Endothelial cell of umbilical vein (primary cell): ENCODE measurements at regions not wholly inside any gene's neighbourhood (a gene's known extent, or its start where the extent isn't known, plus 50 kb on each side); places are given as distances from the start of the nearest gene placed in this dataset.

Experiments used
- BruUV-seq: library from RNA; stranded (reverse); fragments of 400-500 nt; replicated peaks from 2 replicates; lab custom pipeline; 2021; lab: Mats Ljungman, UMichigan
- CTCF ChIA-PET: fragments of 300-600, 350-600 bp; sonication (Branson Sonifier 250); formaldehyde crosslinking; loops from one replicate; lab custom pipeline; 2021; ENCODE audit warnings: antibody characterized with exemption, inconsistent platforms; lab: Charles Lee
- POLR2A ChIA-PET: fragments of 300-600, 350-600 bp; sonication (Branson Sonifier 250); formaldehyde crosslinking; loops from one replicate; lab custom pipeline; 2021; ENCODE audit warnings: antibody characterized with exemption, inconsistent platforms; lab: Charles Lee
- DNase-seq: peaks from one replicate; pipeline ENCODE4 v3.0.0-alpha.2; 2011; ENCODE audit warnings: low read depth, low spot score
- FAIRE-seq: peaks from 2 replicates; lab custom pipeline; 2011; peaks lifted over from hg19 to GRCh38; lab: Jason Lieb, UNC
- H2AFZ ChIP-seq: 2 replicates; pipeline ENCODE4 v1.6.0; 2012; ENCODE audit warnings: low read depth, low read length, control low read depth, inconsistent platforms
- H3K27ac ChIP-seq: 2 replicates; pipeline ENCODE4 v1.5.1; 2011; ENCODE audit warnings: low read depth, mild to moderate bottlenecking, control low read depth, low read length, moderate library complexity; ENCODE audit not compliant: insufficient read depth
- H3K27me3 ChIP-seq, 2 experiments: 2 replicates each; pipeline versions ENCODE4 v1.6.0 to v1.6.1; 2011; ENCODE audit warnings: low read length in 2 of 2, mixed read lengths in 1 of 2; ENCODE audit not compliant: control insufficient read depth in 2 of 2, insufficient read depth in 2 of 2
- H3K36me3 ChIP-seq, 2 experiments: 2 replicates in 1 of 2; 3 replicates in 1 of 2; pipeline ENCODE4 v1.5.1; 2011; ENCODE audit warnings: low read length in 2 of 2, mild to moderate bottlenecking in 1 of 2, moderate library complexity in 1 of 2; ENCODE audit not compliant: control insufficient read depth in 2 of 2, insufficient read depth in 2 of 2; ENCODE audit errors: extremely low read depth in 1 of 2
- H3K4me1 ChIP-seq: 3 replicates; pipeline ENCODE4 v1.5.1; 2011; ENCODE audit warnings: mild to moderate bottlenecking, low read length; ENCODE audit not compliant: control insufficient read depth, insufficient read depth; ENCODE audit errors: extremely low read depth
- H3K4me2 ChIP-seq: 2 replicates; pipeline ENCODE4 v1.6.1; 2011; ENCODE audit warnings: low read length, control low read depth, mixed read lengths; ENCODE audit not compliant: insufficient read depth
- H3K4me3 ChIP-seq, 3 experiments: fragments of 200-600 bp in 1 of 3; sonication (generic), shearing (Covaris generic) in 1 of 3; replicated peaks in 1 of 3; 2 replicates each; pipeline ENCODE4 v1.5.1; 2011 to 2016; ENCODE audit warnings: control low read depth in 3 of 3, low read length in 3 of 3, mild to moderate bottlenecking in 2 of 3, inconsistent platforms in 1 of 3, low read depth in 1 of 3, moderate library complexity in 1 of 3; ENCODE audit not compliant: insufficient read depth in 1 of 3
- H3K79me2 ChIP-seq: 2 replicates; pipeline ENCODE4 v1.6.0; 2012; ENCODE audit warnings: low read length, inconsistent platforms; ENCODE audit not compliant: control insufficient read depth, insufficient read depth
- H3K9ac ChIP-seq: replicated peaks from 2 replicates; pipeline ENCODE3; 2011; ENCODE audit warnings: low read length, control low read depth; ENCODE audit not compliant: insufficient read depth; ENCODE audit errors: extremely low read depth
- H3K9me1 ChIP-seq: replicated peaks from 3 replicates; pipeline ENCODE4 v1.6.0; 2011; ENCODE audit warnings: mild to moderate bottlenecking, low read length; ENCODE audit not compliant: control insufficient read depth, insufficient read depth; ENCODE audit errors: extremely low read depth
- H3K9me3 ChIP-seq: replicated peaks from 2 replicates; pipeline ENCODE4 v1.5.1; 2012; ENCODE audit warnings: low read length, inconsistent platforms; ENCODE audit not compliant: control insufficient read depth, insufficient read depth
- H4K20me1 ChIP-seq: replicated peaks from 2 replicates; pipeline ENCODE3; 2011; ENCODE audit warnings: mild to moderate bottlenecking, low read length; ENCODE audit not compliant: control insufficient read depth, insufficient read depth; ENCODE audit errors: extremely low read depth
- CTCF ChIP-seq, 2 donors: IDR thresholded peaks; 1 replicate in 1 of 2; 2 replicates in 1 of 2; pipeline ENCODE4 v1.5.1; 2011; ENCODE audit warnings: low read length in 2 of 2, mild to moderate bottlenecking in 2 of 2, moderate library complexity in 2 of 2, control low read depth in 1 of 2, inconsistent platforms in 1 of 2, low read depth in 1 of 2; ENCODE audit not compliant: insufficient read depth in 1 of 2; ENCODE audit errors: extremely low read depth in 1 of 2
- EZH2 ChIP-seq: IDR thresholded peaks from 2 replicates; pipeline ENCODE4 v1.6.1; 2012; ENCODE audit warnings: borderline replicate concordance, low read depth, mild to moderate bottlenecking, moderate library complexity, low read length, inconsistent platforms; ENCODE audit not compliant: severe bottlenecking
- FOS ChIP-seq: IDR thresholded peaks from 2 replicates; pipeline ENCODE4 v1.6.1; 2011; ENCODE audit warnings: mild to moderate bottlenecking, low read length, moderate library complexity, borderline replicate concordance; ENCODE audit not compliant: insufficient read depth
- GATA2 ChIP-seq: IDR thresholded peaks from 2 replicates; pipeline ENCODE4 v1.7.0; 2011; ENCODE audit warnings: low read depth, mild to moderate bottlenecking, moderate library complexity, mixed read lengths, low read length; ENCODE audit not compliant: insufficient read length, insufficient read depth
- JUN ChIP-seq: IDR thresholded peaks from 2 replicates; pipeline ENCODE4 v1.6.1; 2011; ENCODE audit warnings: borderline replicate concordance, low read depth; ENCODE audit not compliant: insufficient read length, insufficient read depth
- MAX ChIP-seq: IDR thresholded peaks from 2 replicates; pipeline ENCODE4 v1.6.1; 2011; ENCODE audit not compliant: insufficient read depth, insufficient read length
- MYC ChIP-seq: IDR thresholded peaks from one replicate; pipeline ENCODE4 v1.6.1; 2011; ENCODE audit warnings: mild to moderate bottlenecking, low read depth, low read length
- POLR2A ChIP-seq: IDR thresholded peaks from 2 replicates; pipeline ENCODE4 v1.6.1; 2012; ENCODE audit warnings: low read depth, mild to moderate bottlenecking, control low read depth, low read length
- POLR2AphosphoS5 ChIP-seq: IDR thresholded peaks from 2 replicates; pipeline ENCODE4 v1.6.1; 2012; ENCODE audit warnings: low read depth, mild to moderate bottlenecking, control low read depth, low read length, moderate library complexity; ENCODE audit not compliant: insufficient read depth
- dilution Hi-C: fragments of 300-500 bp; cut with MboI; formaldehyde crosslinking; loops from one replicate; pipeline ENCODE4 v1.15.0; 2019; ENCODE audit warnings: low sequenced_read_pairs; ENCODE audit not compliant: extremely low pct_ligation_motif_present
- intact Hi-C: fragments of 100-400 bp; cut with micrococcal nuclease; formaldehyde crosslinking; loops from one replicate; pipeline ENCODE4 v1.10.0; 2022

DNA sequence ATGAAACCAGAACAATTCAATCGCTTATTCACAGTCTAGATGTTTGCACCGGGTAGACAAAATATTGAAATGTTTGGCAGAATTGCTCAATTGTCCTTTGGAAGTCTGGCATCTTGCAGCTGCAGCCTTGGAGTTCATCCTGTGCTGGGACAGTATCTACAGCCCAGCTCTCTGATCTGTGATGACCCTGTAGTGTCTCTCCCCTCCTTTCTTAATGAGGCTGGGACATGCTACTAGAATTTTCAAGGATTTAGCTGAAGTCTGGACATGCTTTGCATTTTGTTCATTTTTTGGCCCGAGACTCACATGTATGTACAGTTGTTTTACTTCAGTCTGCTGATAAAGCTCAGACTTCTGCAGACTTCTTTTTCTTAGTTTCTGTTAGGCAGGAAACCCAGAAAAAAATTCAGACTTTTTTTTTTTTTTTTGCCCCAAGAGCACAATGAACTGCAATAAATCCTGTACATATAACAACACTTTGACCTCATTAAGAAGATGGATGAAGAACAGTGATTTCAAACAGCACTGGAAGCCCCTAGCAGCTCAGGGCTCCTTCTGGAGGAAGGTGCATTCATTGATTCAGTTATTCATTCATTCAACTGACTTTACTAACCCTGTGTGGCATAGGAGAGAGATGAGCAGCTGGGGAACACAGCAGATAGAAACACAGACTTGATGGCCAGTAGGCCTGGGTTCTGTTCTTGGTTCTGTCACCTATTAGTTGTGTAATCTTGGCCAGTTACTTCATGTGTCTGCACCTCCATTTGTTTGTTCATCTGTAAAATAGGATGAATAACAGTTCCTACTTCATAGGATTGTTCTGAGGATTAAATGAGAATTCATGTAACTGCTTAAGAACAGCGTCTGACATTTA lies 210.0 kb downstream of the MAP2K4 start:
- H3K9me3 ChIP-seq, result no peaks in the 10 kb centered on the region
- BruUV-seq, result no TSS peak
- ChIA-PET POLR2A (no interaction called here), CTCF (no interaction called here)
- no peaks in the 10 kb centered on the region for H3K79me2 ChIP-seq
- TF ChIP-seq CTCF (IDR thresholded peaks at IDR 0.05; ENCODE audit: extremely low read depth in 1 of 2, insufficient read depth in 1 of 2, low read depth in 1 of 2, low read length in 2 of 2) (no peak), EZH2 (no peak), POLR2AphosphoS5 (no peak), MYC (no peak), POLR2A (no peak), MAX (no peak), GATA2 (no peak), JUN (no peak), FOS (no peak)
- intact Hi-C loops (no loop called here), dilution Hi-C loops (no loop called here)
- H4K20me1 ChIP-seq, result no peaks in the 10 kb centered on the region
- no peak overlapping the region for H3K4me2 ChIP-seq
- no peak overlapping the region for H3K9ac ChIP-seq
- no peaks in the 10 kb centered on the region for H3K4me1 ChIP-seq
- H3K9me1 ChIP-seq, result no peaks in the 10 kb centered on the region
- H3K4me3 ChIP-seq, result no peak overlapping the region
- no peaks in the 10 kb centered on the region for H3K36me3 ChIP-seq
- no peaks in the 10 kb centered on the region for H3K27me3 ChIP-seq
- no peak overlapping the region for H3K27ac ChIP-seq
- H2AFZ ChIP-seq, result no peak overlapping the region
- FAIRE-seq (no peak), DNase-seq (no peak)
